ENCODE measurements at regions not wholly inside any gene's neighbourhood (a gene's known extent, or its start where the extent isn't known, plus 50 kb on each side); places are given as distances from the start of the nearest gene placed in this dataset.

GRCh38 chr6:100240798-100241197 is 223.9 kb downstream of the SIM1 start:
- TF ChIP-seq POLR2A (IDR thresholded peaks at IDR 0.05) = no peak
- TF ChIP-seq, protein P1, sequence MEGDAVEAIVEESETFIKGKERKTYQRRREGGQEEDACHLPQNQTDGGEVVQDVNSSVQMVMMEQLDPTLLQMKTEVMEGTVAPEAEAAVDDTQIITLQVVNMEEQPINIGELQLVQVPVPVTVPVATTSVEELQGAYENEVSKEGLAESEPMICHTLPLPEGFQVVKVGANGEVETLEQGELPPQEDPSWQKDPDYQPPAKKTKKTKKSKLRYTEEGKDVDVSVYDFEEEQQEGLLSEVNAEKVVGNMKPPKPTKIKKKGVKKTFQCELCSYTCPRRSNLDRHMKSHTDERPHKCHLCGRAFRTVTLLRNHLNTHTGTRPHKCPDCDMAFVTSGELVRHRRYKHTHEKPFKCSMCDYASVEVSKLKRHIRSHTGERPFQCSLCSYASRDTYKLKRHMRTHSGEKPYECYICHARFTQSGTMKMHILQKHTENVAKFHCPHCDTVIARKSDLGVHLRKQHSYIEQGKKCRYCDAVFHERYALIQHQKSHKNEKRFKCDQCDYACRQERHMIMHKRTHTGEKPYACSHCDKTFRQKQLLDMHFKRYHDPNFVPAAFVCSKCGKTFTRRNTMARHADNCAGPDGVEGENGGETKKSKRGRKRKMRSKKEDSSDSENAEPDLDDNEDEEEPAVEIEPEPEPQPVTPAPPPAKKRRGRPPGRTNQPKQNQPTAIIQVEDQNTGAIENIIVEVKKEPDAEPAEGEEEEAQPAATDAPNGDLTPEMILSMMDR (IDR thresholded peaks at IDR 0.05 in 4 of 5, conservative IDR thresholded peaks at IDR 0.05 in 1 of 5) = no peak
